WTC11 (cell line): ENCODE measurements at regions not wholly inside any gene's neighbourhood (a gene's known extent, or its start where the extent isn't known, plus 50 kb on each side); places are given as distances from the start of the nearest gene placed in this dataset.

Experiments
- ATAC-seq: fragments of 200-7000 bp; cut with Tn5 transposase; 2 replicates; pipeline ENCODE4 v1.10.0; 2021; ENCODE audit warnings: mild to moderate bottlenecking, moderate library complexity
- CTCF ChIA-PET: fragments of 300-600 bp; sonication (Branson Sonifier 250); formaldehyde crosslinking; loops from one replicate; lab custom pipeline; 2021; ENCODE audit warnings: antibody characterized with exemption; lab: Charles Lee
- POLR2A ChIA-PET: fragments of 350-600 bp; sonication (Branson Sonifier 250); formaldehyde crosslinking; loops from one replicate; lab custom pipeline; 2021; ENCODE audit warnings: antibody characterized with exemption; lab: Charles Lee
- DNase-seq: peaks from one replicate; pipeline ENCODE4 v3.0.0; 2021; ENCODE audit warnings: low spot score
- H3K27ac Mint-ChIP-seq: 2 replicates; pipeline ENCODE4 v1.8.0; 2021; ENCODE audit warnings: mixed read lengths
- H3K27me3 Mint-ChIP-seq: 2 replicates; pipeline ENCODE4 v1.8.0; 2021; ENCODE audit warnings: low read depth, mild to moderate bottlenecking, moderate library complexity, mixed read lengths
- H3K36me3 Mint-ChIP-seq: 2 replicates; pipeline ENCODE4 v1.8.0; 2021; ENCODE audit warnings: mixed read lengths
- H3K4me1 Mint-ChIP-seq: 2 replicates; pipeline ENCODE4 v1.8.0; 2022; ENCODE audit warnings: mixed read lengths
- H3K4me3 Mint-ChIP-seq: 2 replicates; pipeline ENCODE4 v1.8.0; 2021; ENCODE audit warnings: mild to moderate bottlenecking, moderate library complexity, mixed read lengths
- H3K9me3 Mint-ChIP-seq: 2 replicates; pipeline ENCODE4 v1.8.0; 2021; ENCODE audit warnings: mixed read lengths
- CBFB ChIP-seq: sonication (generic); formaldehyde crosslinking; IDR thresholded peaks from 2 replicates; pipeline ENCODE4 v1.8.1; 2022; ENCODE audit warnings: mild to moderate bottlenecking, low read depth, missing genetic modification reagents
- FOXK1 ChIP-seq: sonication (generic); formaldehyde crosslinking; IDR thresholded peaks from 2 replicates; pipeline ENCODE4 v1.8.0; 2022; ENCODE audit warnings: mild to moderate bottlenecking, moderate library complexity, missing genetic modification reagents
- GRHL2 ChIP-seq: fragments of 250-450 bp; sonication (Bioruptor Pico); IDR thresholded peaks from 2 replicates; pipeline ENCODE4 v1.8.0; 2022; ENCODE audit warnings: mild to moderate bottlenecking, moderate library complexity; ENCODE audit not compliant: insufficient replicate concordance, severe bottlenecking
- HMGA2 ChIP-seq: fragments of 250-450 bp; sonication (Bioruptor Pico); IDR thresholded peaks from 2 replicates; pipeline ENCODE4 v1.4.0; 2021; ENCODE audit warnings: mild to moderate bottlenecking, moderate library complexity
- KAT7 ChIP-seq: sonication (generic); formaldehyde crosslinking; IDR thresholded peaks from 2 replicates; pipeline ENCODE4 v1.8.1; 2023; ENCODE audit warnings: missing genetic modification reagents, mild to moderate bottlenecking, borderline replicate concordance
- NFYB ChIP-seq: sonication (generic); formaldehyde crosslinking; conservative IDR thresholded peaks from 2 replicates; pipeline ENCODE4 v1.8.0; 2022; ENCODE audit warnings: low read depth, missing genetic modification reagents
- PRRX2 ChIP-seq: fragments of 250-450 bp; sonication (Bioruptor Pico); IDR thresholded peaks from 2 replicates; pipeline ENCODE4 v1.8.0; 2021; ENCODE audit warnings: mild to moderate bottlenecking
- RORB ChIP-seq: fragments of 250-450 bp; sonication (Bioruptor Pico); IDR thresholded peaks from 2 replicates; pipeline ENCODE4 v1.9.0; 2021; ENCODE audit warnings: mild to moderate bottlenecking
- SP1 ChIP-seq: sonication (generic); formaldehyde crosslinking; conservative IDR thresholded peaks from 2 replicates; pipeline ENCODE4 v1.8.1; 2022; ENCODE audit warnings: missing genetic modification reagents
- ZNF121 ChIP-seq: sonication (generic); formaldehyde crosslinking; IDR thresholded peaks from 2 replicates; pipeline ENCODE4 v1.8.0; 2023; ENCODE audit warnings: missing genetic modification reagents
- ZNF138 ChIP-seq: sonication (generic); formaldehyde crosslinking; conservative IDR thresholded peaks from 2 replicates; pipeline ENCODE4 v1.8.1; 2022; ENCODE audit warnings: mild to moderate bottlenecking, moderate library complexity, missing genetic modification reagents
- ZNF232 ChIP-seq: sonication (generic); formaldehyde crosslinking; IDR thresholded peaks from 2 replicates; pipeline ENCODE4 v1.8.0; 2022; ENCODE audit warnings: mild to moderate bottlenecking, missing genetic modification reagents
- ZNF396 ChIP-seq: fragments of 250-450 bp; sonication (Bioruptor Pico); IDR thresholded peaks from 2 replicates; pipeline ENCODE4 v1.8.0; 2021; ENCODE audit warnings: mild to moderate bottlenecking, moderate library complexity, borderline replicate concordance
- TF ChIP-seq, protein P1 (sequence below): sonication (generic); formaldehyde crosslinking; IDR thresholded peaks from 2 replicates; pipeline ENCODE4 v1.8.0; 2023; ENCODE audit warnings: mild to moderate bottlenecking, missing genetic modification reagents
- TF ChIP-seq, protein P2 (sequence below): fragments of 250-450 bp; sonication (Bioruptor Pico); IDR thresholded peaks from 2 replicates; pipeline ENCODE4 v1.9.0; 2021; ENCODE audit warnings: mild to moderate bottlenecking
- TF ChIP-seq, protein P3 (sequence below): sonication (generic); formaldehyde crosslinking; IDR thresholded peaks from 2 replicates; pipeline ENCODE4 v1.8.1; 2022; ENCODE audit warnings: low read depth, missing genetic modification reagents, borderline replicate concordance
- TF ChIP-seq, protein P4 (sequence below): fragments of 200-600 bp; IDR thresholded peaks from 2 replicates; pipeline ENCODE4 v1.8.0; 2022; ENCODE audit warnings: antibody characterized with exemption
- TF ChIP-seq, protein P5 (sequence below): sonication (generic); formaldehyde crosslinking; IDR thresholded peaks from 2 replicates; pipeline ENCODE4 v1.8.0; 2022; ENCODE audit warnings: missing genetic modification reagents

DNA sequence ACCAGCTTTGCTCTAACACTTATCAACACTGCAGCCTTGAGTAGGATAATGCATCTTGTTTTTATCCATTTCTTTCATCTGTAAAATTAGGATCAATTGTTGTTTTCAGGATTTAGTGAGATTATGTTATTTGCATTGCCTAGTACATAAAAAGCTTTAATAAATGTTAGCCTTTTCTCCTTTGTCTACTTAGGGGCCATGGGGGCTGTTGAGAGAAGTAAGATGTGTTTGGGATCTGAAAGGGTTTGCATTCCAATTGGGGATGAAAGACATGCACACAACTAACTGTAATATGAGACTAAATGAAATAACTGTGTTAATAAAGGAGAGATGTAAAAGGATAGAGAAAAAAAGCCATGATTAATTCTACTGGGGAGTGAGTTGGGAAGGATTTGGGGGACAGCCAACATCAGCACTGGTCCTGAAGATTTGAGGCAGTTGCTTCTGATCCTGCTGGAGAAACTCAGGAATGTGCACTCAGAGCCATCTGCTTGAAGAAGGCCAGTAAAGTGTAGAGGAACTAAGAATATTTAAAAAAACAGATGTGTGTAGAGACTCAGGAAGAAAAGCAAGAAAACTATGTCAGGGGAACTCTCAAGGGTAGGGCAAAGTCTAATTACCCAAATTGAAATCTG is 236.3 kb downstream of the OLFM4 start:
- TF ChIP-seq, protein P1, sequence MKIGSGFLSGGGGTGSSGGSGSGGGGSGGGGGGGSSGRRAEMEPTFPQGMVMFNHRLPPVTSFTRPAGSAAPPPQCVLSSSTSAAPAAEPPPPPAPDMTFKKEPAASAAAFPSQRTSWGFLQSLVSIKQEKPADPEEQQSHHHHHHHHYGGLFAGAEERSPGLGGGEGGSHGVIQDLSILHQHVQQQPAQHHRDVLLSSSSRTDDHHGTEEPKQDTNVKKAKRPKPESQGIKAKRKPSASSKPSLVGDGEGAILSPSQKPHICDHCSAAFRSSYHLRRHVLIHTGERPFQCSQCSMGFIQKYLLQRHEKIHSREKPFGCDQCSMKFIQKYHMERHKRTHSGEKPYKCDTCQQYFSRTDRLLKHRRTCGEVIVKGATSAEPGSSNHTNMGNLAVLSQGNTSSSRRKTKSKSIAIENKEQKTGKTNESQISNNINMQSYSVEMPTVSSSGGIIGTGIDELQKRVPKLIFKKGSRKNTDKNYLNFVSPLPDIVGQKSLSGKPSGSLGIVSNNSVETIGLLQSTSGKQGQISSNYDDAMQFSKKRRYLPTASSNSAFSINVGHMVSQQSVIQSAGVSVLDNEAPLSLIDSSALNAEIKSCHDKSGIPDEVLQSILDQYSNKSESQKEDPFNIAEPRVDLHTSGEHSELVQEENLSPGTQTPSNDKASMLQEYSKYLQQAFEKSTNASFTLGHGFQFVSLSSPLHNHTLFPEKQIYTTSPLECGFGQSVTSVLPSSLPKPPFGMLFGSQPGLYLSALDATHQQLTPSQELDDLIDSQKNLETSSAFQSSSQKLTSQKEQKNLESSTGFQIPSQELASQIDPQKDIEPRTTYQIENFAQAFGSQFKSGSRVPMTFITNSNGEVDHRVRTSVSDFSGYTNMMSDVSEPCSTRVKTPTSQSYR (CRISPR knock-in tag) = no peak
- TF ChIP-seq, all 79 proteins: peak for 0
- Mint-ChIP-seq H3K4me3 (no peak overlapping the region), H3K9me3 (peaks cover 12% of the 10 kb centered on the region), H3K27ac (no peak overlapping the region), H3K36me3 (0 out of 2 replicates have a peak, but pooled peaks cover 3% of the 10 kb centered on the region), H3K27me3 (peaks cover 86% of the 10 kb centered on the region), H3K4me1 (peaks cover 19% of the 10 kb centered on the region)
- ChIA-PET POLR2A (no interaction called here), CTCF (no interaction called here)
- ATAC-seq (no peak), DNase-seq (no peak)

DNA sequence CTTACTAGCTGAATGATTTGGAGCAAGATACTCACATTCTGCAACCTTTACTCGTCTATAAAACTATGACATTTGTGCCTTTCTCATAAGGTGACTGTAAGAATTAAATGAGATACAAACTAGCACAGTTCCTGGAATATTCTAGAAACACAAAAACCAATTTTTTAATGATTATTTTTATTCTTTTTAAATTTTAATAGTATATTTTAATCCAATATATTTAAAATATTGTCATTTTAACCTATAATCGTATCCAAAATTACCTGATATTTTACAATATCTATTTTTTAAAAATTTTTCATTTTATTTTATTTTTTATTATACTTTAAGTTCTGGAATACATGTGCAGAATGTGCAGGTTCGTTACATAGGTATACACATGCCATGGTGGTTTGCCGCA is 238.1 kb downstream of the OLFM4 start:
- CTCF ChIA-PET = interaction anchor here (0.8 to 1.6 kb wide), 3 partner anchors 17 to 60 kb away, joined by 3 to 6 read pairs (median 4); no protein-coding TSS in a partner anchor
- ATAC-seq = no peak
- peaks cover 12% of the 10 kb centered on the region for H3K4me1 Mint-ChIP-seq
- peaks cover 12% of the 10 kb centered on the region for H3K9me3 Mint-ChIP-seq
- H3K36me3 Mint-ChIP-seq = 0 out of 2 replicates have a peak, but pooled peaks cover 3% of the 10 kb centered on the region
- H3K4me3 Mint-ChIP-seq = no peak overlapping the region
- DNase-seq = no peak
- H3K27ac Mint-ChIP-seq = no peak overlapping the region
- TF ChIP-seq, protein P2, sequence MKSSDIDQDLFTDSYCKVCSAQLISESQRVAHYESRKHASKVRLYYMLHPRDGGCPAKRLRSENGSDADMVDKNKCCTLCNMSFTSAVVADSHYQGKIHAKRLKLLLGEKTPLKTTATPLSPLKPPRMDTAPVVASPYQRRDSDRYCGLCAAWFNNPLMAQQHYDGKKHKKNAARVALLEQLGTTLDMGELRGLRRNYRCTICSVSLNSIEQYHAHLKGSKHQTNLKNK (CRISPR knock-in tag) = no peak
- TF ChIP-seq RORB (no peak), ZNF232 (CRISPR knock-in tag) (no peak), HMGA2 (CRISPR knock-in tag) (peak; percentile 98), ZNF138 (no peak)
- TF ChIP-seq, all 79 proteins: peak for 1
- peaks cover 91% of the 10 kb centered on the region for H3K27me3 Mint-ChIP-seq
- POLR2A ChIA-PET = no interaction called here

DNA sequence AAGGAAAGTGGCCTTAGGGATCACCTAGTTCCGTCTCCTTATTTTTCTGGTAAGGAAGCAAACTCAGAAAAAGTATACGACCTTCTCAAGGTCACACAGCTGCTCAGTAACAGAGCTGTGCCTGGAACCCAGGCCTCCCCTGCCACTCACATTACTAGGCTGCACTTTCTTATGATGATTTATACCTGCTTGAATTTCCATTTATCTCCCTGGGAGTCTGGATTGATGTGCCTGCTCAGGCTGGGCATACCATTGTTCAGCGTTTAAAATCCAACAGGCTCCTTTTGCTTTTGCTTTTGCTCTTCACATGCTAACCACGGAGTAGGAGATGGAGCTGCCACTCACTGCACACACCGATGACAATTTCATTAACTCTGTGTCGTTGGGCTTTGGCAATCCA is 241.0 kb downstream of the OLFM4 start:
- Mint-ChIP-seq H3K9me3 (peaks cover 12% of the 10 kb centered on the region), H3K27ac (no peak overlapping the region), H3K4me1 (peaks cover 12% of the 10 kb centered on the region), H3K27me3 (peaks cover 96% of the 10 kb centered on the region), H3K36me3 (0 out of 2 replicates have a peak, but pooled peaks cover 3% of the 10 kb centered on the region), H3K4me3 (no peak overlapping the region)
- CTCF ChIA-PET = interaction anchor here (0.8 kb wide), 1 partner anchor 13 kb away, joined by 3 read pairs; no protein-coding TSS in a partner anchor
- POLR2A ChIA-PET = no interaction called here
- DNase-seq (no peak), ATAC-seq (no peak)
- no peak for TF ChIP-seq KAT7 (CRISPR knock-in tag)
- TF ChIP-seq, protein P3, sequence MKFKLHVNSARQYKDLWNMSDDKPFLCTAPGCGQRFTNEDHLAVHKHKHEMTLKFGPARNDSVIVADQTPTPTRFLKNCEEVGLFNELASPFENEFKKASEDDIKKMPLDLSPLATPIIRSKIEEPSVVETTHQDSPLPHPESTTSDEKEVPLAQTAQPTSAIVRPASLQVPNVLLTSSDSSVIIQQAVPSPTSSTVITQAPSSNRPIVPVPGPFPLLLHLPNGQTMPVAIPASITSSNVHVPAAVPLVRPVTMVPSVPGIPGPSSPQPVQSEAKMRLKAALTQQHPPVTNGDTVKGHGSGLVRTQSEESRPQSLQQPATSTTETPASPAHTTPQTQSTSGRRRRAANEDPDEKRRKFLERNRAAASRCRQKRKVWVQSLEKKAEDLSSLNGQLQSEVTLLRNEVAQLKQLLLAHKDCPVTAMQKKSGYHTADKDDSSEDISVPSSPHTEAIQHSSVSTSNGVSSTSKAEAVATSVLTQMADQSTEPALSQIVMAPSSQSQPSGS (CRISPR knock-in tag) = no peak
- no peak for TF ChIP-seq CBFB (CRISPR knock-in tag)
- no peak for TF ChIP-seq NFYB (CRISPR knock-in tag)
- TF ChIP-seq ZNF121 (CRISPR knock-in tag) = no peak
- TF ChIP-seq SP1 (CRISPR knock-in tag) = no peak

DNA sequence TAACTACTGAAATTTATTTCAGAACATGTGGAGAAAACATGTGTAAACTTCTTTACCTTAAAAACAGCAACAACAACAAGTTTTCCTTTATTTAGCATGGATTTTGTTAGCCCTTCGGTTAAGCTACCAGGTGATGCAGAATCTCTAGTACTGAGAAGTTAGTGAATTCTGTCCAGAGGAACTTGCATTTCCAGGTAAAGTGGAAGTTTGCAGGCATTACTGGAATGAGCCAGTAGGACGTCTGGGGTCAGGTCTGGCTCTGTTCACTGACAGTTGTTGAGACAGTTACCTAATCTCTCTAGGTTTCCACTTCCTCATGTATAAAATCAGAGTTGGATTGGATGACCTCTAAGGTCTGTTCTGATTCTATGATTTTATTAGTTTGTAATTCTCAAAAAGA is 244.3 kb downstream of the OLFM4 start:
- H3K27ac Mint-ChIP-seq = no peak overlapping the region
- CTCF ChIA-PET = no interaction called here
- no peak for DNase-seq
- POLR2A ChIA-PET = no interaction called here
- ATAC-seq = no peak
- no peak overlapping the region for H3K4me3 Mint-ChIP-seq
- peaks cover 4% of the 10 kb centered on the region; the same call in 1 of the 2 replicates for H3K9me3 Mint-ChIP-seq
- H3K36me3 Mint-ChIP-seq = no peaks in the 10 kb centered on the region
- H3K27me3 Mint-ChIP-seq = peaks cover 100% of the 10 kb centered on the region
- peaks cover 21% of the 10 kb centered on the region for H3K4me1 Mint-ChIP-seq
- TF ChIP-seq, protein P4, sequence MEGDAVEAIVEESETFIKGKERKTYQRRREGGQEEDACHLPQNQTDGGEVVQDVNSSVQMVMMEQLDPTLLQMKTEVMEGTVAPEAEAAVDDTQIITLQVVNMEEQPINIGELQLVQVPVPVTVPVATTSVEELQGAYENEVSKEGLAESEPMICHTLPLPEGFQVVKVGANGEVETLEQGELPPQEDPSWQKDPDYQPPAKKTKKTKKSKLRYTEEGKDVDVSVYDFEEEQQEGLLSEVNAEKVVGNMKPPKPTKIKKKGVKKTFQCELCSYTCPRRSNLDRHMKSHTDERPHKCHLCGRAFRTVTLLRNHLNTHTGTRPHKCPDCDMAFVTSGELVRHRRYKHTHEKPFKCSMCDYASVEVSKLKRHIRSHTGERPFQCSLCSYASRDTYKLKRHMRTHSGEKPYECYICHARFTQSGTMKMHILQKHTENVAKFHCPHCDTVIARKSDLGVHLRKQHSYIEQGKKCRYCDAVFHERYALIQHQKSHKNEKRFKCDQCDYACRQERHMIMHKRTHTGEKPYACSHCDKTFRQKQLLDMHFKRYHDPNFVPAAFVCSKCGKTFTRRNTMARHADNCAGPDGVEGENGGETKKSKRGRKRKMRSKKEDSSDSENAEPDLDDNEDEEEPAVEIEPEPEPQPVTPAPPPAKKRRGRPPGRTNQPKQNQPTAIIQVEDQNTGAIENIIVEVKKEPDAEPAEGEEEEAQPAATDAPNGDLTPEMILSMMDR = no peak
- no peak for TF ChIP-seq PRRX2
- TF ChIP-seq, protein P5, sequence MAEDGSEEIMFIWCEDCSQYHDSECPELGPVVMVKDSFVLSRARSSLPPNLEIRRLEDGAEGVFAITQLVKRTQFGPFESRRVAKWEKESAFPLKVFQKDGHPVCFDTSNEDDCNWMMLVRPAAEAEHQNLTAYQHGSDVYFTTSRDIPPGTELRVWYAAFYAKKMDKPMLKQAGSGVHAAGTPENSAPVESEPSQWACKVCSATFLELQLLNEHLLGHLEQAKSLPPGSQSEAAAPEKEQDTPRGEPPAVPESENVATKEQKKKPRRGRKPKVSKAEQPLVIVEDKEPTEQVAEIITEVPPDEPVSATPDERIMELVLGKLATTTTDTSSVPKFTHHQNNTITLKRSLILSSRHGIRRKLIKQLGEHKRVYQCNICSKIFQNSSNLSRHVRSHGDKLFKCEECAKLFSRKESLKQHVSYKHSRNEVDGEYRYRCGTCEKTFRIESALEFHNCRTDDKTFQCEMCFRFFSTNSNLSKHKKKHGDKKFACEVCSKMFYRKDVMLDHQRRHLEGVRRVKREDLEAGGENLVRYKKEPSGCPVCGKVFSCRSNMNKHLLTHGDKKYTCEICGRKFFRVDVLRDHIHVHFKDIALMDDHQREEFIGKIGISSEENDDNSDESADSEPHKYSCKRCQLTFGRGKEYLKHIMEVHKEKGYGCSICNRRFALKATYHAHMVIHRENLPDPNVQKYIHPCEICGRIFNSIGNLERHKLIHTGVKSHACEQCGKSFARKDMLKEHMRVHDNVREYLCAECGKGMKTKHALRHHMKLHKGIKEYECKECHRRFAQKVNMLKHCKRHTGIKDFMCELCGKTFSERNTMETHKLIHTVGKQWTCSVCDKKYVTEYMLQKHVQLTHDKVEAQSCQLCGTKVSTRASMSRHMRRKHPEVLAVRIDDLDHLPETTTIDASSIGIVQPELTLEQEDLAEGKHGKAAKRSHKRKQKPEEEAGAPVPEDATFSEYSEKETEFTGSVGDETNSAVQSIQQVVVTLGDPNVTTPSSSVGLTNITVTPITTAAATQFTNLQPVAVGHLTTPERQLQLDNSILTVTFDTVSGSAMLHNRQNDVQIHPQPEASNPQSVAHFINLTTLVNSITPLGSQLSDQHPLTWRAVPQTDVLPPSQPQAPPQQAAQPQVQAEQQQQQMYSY (CRISPR knock-in tag) = no peak
- TF ChIP-seq GRHL2 (CRISPR knock-in tag) = no peak
- TF ChIP-seq ZNF396 (CRISPR knock-in tag) = no peak
- no peak for TF ChIP-seq FOXK1
